ENCODE measurements at regions not wholly inside any gene's neighbourhood (a gene's known extent, or its start where the extent isn't known, plus 50 kb on each side); places are given as distances from the start of the nearest gene placed in this dataset.
"Not testable (repeated sequence)": the region's sequence is repeated elsewhere in the genome, so short reads cannot be mapped to it uniquely, and the experiment has no call there.

DNA sequence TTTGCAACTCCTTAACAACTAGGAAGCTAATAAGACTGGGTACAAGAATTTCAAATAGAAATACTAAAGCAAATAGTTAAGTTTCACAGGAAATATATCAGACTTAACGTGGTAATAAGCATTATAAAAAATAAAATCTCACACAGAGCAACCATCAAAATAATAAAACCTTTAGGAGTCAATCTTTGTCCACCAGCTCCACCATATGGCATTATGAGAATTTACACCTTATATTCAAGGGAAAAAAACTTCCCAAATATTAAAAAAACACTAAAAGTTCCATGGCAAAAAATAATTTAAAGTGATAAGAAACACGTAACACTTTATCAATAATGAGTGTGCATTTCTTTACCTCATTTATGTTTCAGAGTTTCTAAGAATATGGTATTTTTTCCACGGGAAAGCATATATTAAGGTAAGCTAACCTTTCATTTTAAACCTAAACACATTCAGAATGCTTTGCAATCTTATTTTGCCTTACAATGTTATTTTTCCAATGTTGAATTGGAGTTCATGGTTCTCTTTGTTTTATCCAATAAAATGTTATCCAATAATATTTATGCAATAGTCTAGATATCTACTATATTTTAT is 423.2 kb upstream of the SGCG start:
- DNase-seq (ENCODE audit: insufficient read length, low spot score) = no peak
- FAIRE-seq = no peak

DNA sequence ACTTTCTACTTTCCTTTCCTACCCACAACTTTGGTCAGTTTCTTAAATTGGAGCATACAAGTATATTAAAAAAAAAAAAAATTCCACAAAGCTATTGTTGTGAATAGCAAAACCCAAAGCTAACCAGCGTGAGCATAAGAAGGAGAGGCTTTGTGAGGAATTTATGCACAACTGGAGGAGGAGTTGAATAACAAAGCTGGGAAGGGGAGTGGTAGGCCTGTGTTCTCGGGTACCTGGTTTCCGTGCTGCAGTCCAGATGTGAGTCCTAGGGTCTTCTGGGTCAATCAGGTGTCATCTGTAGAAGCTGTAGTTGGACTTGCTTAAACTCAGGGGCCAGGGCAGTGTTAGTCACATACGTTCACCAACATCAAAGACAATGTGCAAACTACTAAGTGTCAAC is 422.5 kb upstream of the SGCG start:
- no peak for FAIRE-seq
- no peak for DNase-seq (ENCODE audit: insufficient read length, low spot score)

DNA sequence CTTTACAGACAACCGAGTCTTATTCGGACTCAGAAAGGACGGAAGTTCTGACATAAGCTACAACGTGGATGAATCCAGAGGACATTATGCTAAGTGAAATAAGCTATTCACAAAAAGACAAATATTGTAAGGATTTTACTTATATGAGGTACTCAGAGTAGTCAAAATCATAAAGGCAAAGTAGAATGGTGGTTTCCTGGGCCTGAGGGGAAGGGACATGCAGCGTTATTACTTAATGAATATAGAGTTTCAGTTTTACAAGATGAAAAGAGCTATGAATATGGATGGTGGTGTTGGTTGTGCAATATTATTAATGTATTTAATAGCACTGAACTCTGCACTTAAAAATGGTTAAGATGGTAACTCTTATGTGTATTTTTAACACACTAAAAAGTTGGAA is 419.1 kb upstream of the SGCG start:
- no peak for FAIRE-seq
- no peak for DNase-seq (ENCODE audit: insufficient read length, low spot score)

DNA sequence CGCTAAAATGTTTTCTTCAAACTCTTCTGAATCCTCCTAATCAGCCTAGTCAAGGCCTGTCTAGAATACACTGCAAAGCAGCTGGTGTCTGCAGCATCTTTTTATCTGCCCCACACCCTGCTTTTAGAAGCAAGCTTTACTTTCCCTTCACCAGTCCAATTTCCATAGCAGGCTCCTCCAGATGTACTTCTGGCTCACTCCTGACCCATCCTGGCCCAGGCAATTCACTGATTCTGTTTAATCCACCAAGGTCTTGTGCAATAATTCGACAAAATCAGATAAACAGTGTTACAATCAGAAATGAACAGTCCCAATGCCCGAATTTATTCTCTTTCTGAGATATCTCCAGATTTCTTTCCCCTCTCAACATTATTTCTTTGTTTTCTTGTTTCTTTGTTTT is 415.2 kb upstream of the SGCG start:
- DNase-seq (ENCODE audit: insufficient read length, low spot score) (no peak), FAIRE-seq (no peak)

DNA sequence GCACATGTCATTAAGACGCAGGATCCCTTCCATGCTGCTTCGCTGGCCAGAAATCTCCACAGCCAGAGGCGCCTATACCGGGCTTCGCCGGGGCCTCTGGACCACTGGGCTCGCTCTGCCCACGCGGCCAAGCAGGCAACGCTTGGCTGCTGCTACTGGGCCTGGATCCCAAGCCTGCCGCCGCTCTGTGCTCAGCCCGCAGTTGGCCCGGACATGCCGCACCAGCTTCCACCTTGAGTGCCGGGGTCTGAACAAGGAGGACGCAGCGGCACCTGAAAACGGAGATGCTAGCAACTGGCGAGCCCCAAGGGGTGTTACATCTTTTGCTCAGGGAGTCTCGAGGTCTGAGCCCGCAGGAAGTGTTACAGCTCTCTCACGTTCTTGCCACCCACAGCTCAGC is 409.9 kb upstream of the SGCG start:
- DNase-seq (ENCODE audit: insufficient read length, low spot score) = no peak
- FAIRE-seq = no peak

DNA sequence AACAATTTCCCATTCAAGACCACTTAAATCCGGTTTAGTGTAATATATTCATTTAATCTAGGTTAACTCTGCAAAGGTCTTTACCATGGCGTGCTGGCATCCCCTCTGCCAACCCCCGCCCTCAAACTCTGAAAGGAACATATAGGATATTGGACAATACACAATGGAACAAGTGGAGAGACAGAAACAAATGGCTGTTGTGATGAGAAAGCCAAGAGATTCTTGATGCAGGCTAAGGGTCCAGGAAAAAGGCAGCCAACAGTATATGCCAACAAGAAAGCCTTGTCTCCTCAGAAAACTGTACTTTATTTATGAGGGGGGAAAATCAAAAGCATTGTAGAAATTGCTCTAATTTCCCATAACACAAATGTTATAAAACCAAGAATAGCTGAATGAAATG is 407.3 kb upstream of the SGCG start:
- FAIRE-seq (no peak), DNase-seq (ENCODE audit: insufficient read length, low spot score) (no peak)

DNA sequence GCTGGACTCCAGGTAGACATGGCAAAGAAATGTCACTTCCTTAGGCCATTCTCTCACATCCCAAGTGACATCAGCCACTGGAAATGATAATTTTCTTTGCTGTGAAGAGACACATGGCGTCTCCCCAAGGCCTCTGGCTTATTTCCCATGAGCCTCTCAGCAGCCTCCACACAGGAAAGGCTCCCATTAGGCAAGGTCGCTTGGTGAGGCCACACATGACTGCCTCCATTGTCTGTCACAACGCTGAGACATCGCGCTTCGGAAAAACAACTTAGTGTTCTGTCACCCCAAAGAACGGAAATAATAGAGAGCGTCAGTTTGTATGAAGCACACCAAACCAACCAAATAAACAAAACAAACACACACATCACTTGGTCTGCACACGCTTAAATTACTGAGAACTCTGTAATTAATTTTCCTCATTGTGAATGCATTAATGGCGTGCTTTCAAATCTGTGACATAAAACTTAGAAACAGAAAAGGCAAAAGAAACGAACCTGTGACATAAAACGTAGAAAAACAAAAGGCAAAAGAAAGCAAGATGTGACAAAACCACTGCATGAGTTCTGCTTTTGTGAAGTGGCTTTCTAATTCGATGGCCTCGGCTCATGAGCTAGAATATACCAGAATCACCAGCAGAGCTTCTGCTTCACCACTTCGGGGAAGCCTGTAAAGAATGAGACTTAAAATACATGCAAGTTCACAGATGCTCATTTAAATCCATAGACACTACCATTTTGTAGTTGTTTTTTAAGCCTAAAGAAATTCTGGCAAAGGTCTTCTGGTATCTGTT is 404.2 kb upstream of the SGCG start:
- FAIRE-seq = no peak
- no peak for DNase-seq (ENCODE audit: insufficient read length, low spot score)

DNA sequence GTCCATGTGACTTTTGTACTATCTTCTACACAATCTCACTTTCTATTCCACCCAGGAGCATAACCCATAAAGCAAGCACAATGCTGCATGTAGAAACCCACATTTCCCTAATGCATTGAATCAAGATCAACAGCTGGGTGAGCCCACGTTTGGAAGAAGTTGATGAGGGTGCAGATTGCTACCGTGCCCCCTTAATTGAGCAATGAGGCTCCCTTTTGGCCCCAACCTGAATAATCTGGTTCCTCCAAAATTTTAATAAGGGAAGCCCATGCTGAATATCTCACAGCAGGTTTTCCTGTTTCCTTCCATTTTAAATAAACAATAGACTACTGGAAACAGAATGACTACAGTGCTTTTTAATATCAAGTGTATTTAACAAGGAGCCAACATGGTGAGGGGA is 403.6 kb upstream of the SGCG start:
- FAIRE-seq (no peak), DNase-seq (ENCODE audit: insufficient read length, low spot score) (no peak)

DNA sequence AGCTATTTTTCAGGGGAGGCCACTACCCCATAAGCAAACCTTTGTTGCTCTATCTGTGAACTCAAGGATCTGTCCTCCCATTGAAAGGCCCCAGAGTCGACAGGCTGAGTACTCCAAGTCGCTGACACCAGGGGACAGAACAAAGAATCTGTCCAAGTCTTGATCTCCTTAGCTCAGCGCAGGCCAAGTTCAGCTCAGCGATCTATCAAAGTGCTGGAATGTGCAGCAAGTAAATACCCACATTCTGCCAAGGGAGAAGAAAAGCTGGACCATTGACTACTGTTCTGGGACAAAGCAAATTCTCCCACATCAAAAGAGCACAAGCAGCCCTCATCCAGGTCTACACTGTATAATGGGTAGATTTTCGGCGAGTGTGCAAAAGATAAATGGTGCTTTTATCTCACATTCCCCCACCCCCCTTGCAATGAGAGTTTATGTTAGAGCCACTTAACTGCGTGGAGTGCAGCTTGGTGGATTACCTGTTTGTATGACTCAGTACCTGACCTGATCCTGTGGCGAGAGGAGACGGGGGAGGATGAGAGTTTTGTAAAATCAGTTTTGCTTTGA is 391.7 kb upstream of the SGCG start:
- no peak for DNase-seq (ENCODE audit: insufficient read length, low spot score)
- no peak for FAIRE-seq

DNA sequence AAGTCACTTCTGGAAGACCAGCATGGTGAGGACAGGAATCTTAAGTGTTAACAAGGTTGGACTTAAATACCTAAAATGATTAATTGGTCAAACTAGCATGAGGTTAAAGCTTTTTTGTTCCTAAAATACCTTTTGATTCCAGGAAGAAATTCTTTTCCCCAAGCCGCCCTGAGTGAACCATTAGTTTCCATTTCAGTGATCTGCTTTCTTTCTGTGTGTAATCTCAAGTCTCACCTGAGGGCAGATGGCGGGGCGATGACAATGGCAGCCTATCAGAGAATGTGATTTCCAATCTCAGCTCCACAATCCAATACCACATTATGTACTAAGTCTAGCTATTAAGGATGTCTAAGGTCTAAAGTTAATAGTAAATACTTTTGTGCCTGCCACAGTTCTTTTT is 390.9 kb upstream of the SGCG start:
- DNase-seq (ENCODE audit: insufficient read length, low spot score) (no peak), FAIRE-seq (no peak)

DNA sequence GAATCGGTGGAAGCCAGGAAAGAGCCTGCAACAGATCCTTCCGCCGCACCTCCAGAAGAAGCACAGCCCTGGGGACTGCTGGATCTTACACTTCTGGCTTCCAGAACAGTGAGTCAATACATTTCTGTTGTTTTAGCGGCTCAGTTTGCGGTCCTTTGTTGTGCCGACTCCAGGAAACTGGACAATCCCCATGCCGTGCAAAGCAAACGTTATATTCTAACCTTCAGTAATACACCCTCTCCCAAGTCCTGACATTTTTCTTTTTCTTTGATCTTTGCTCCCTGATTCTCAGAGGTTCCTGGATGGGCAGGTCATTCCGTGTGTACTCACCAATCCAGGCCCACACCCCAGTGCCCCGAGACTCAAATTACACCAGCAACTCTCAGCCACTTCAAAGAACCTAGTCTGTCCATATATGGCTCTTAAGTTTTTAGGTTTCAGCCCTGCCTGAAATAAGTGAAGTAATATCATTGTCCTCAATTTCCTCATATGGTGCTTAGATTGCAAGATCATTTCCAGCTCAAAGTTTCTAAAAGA is 387.1 kb upstream of the SGCG start:
- DNase-seq (ENCODE audit: insufficient read length, low spot score) (no peak), FAIRE-seq (no peak)

DNA sequence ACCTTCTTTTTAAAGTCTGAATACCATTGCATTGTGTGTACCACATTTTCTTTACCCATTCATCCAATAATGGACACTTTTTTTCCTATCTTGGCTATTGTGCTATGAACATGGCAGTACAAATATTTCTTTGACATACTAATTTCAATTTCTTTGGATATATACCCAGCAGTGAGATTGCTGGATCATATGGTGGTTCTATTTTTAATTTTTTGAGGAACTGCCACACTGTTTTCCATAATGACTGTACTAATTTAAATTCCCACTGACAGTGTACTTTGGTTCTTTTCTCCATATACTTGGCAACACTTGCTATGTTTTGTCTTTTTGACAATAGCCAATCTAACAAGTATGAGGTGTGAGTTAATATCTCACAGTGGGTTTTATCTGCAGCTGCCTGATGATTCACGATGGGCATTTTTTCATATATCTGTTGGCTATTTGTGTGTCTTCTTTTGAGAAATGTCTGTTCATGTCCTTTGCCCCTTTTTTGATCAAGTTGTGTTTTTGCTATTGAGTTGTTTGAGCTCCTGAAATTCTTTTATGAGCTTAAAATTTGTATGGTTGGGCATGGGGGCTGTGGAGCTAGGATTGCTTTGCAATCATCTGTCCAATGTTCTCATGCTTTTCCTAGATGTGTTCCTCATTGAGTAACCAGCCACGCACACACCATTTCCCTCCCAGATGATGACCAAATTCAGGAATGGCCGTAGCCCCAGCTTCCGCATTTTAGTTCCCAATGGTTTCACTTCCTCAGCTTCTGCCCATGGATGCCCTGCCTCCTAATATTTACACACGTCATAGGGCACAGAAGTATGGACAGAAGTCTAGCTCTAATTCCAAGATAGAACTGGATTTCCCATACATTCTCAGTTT is 380.0 kb upstream of the SGCG start:
- no peak for FAIRE-seq

DNA sequence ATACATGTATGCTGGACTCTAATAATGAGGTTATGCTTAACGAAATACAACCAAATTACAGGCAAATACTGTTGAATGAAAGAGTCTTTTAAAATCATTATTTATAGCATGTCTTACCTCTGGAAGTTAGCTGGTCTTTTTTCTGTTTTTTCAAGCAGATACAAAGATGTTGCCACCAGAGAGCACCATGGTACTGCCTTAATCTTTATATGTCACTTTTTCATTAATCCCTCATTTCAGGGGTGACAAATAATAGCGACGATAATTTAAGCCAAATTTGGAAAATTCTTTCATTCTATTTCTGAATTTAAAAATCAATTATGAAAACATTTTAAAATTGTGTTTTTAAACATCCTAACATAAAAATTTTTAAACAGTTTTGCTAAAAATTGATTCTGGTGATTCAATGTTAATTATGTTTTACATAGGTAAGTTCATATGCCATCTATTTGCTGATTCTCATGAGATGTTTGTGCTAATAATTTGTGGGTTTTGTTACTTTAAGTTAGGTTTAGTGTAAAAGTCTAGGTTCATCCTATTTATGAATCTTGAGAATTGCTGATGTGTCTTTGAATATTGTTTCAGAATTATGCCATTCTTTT is 379.3 kb upstream of the SGCG start:
- DNase-seq (ENCODE audit: insufficient read length, low spot score) (no peak), FAIRE-seq (no peak)

More for the DNA sequence above, 380.0 kb upstream of the SGCG start:
- DNase-seq (ENCODE audit: insufficient read length, low spot score) = no peak

DNA sequence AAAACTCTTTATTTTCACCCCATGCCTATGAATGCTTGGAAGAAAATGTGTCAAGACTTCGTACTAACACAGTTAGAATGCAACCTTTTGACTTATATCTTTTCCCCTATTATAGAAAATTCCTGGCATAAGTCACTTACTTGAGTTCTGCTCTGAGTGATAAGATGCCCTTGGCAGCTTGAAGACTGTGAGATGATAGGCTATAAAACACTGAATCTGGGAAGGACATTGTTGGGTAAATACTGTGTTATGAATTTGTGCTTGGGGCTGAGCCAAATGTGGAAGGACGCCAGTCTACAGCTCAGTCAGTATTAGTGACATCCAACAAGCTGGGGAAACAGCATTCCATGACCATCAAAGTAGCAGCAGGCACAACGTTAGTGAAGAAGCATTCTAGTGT is 368.0 kb upstream of the SGCG start:
- DNase-seq (ENCODE audit: insufficient read length, low spot score) (no peak), FAIRE-seq (no peak)

DNA sequence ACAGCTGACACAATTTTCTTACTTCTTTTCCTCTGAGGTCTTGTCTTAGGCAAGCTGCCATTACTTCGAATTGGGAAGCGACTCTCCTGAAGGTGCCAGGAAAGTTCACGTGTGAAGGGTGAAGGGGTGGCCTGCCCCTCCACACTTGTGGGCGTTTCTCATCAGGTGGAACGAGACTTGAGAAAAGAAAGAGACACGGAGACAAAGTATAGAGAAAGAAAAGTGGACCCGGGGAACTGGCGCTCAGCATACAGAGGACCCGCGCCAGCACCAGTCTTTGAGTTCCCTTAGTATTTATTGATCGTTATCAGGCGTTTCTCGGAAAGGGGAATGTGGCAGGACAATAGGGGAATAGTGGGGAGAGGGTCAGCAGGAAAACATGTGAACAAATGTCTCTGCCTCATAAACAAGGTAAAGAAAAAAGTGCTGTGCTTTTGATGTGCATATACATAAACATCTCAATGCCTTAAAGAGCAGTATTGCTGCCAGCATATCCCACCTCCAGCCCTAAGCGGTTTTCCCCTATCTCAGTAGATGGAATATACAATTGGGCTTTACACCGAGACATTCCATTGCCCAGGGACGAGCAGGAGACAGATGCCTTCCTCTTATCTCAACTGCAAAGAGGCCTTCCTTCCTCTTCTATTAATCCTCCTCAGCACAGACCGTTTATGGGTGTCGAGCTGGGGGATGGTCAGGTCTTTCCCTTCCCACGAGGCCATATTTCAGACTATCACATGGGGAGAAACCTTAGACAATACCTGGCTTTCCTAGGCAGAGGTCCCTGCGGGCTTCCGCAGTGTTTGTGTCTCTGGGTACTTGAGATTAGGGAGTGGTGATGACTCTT is 367.0 kb upstream of the SGCG start:
- FAIRE-seq = not testable (repeated sequence)

DNA sequence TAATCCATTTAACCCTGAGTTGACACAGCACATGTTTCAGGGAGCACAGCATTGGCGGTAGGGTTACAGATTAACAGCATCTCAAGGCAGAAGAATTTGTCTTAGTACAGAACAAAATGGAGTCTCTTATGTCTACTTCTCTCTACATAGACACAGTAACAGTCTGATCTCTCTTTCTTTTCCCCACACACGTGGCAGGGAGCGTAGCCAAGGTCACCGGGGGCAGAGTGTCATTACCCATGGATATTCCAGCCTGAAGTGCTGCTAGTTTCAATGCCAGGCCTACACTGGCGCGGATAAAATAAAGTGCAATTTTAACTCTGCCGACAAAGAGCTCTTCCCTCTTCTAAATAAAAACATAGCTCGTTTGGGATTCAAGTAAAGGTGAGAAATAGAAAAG is 366.3 kb upstream of the SGCG start:
- FAIRE-seq; DNase-seq (ENCODE audit: insufficient read length, low spot score): not testable (repeated sequence)

More for the DNA sequence above, 367.0 kb upstream of the SGCG start:
- not testable (repeated sequence) for DNase-seq (ENCODE audit: insufficient read length, low spot score)

DNA sequence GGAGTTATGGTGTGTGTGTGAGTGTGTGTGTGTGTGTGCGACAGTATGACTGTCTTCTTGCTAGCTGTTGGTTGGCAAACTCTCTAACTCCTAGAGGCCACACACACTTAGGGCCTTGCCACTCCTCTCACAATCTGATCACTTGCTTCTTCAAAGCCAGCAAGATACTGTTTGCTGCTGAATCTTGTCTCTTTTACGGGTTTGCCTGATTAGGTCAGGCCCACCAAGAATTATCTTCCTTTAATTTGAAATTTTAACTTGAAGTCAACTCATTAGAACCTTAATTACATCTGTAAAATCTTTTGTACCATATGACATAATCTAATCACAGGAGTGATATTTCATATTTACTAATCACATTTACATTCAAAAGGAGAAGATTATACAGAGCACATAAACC is 359.2 kb upstream of the SGCG start:
- FAIRE-seq (no peak), DNase-seq (ENCODE audit: insufficient read length, low spot score) (no peak)

DNA sequence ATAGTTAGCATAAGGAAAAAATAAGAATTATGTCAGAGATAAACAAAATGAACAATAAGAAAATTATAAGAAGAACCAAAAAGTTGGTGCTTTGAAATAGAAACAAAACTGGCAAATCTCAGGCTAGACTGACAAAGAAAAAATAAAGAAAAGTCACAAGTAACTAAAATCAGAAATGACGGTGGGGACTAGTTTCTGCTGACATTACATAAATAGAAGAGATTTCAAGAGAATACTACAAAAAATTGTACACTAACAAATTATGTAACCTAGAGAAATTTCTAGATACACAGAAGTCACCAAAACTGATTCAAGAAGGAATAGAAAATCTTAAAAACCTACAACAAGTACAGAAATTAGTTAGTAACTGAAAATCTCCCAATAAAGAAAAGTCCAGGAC is 355.6 kb upstream of the SGCG start:
- no peak for FAIRE-seq
- DNase-seq (ENCODE audit: insufficient read length, low spot score) = no peak

DNA sequence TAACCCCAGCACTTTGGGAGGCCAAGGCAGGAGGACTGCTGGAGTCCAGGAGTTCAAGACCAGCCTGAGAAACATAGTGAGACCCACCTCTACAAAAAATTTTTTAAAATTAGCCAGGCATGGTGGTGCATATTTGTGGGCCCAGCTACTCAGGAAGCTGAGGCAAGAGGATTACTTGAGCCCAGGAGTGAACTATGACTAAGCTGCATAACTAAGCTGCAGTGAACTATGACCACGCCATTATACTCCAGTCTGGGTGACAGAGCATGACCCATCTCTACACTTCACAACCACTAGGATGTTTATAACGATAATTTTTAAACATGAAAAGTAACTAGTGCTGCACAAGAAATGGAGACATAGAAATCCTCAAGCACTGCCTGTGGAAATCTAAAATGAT is 352.7 kb upstream of the SGCG start:
- DNase-seq (ENCODE audit: insufficient read length, low spot score) (no peak), FAIRE-seq (no peak)

DNA sequence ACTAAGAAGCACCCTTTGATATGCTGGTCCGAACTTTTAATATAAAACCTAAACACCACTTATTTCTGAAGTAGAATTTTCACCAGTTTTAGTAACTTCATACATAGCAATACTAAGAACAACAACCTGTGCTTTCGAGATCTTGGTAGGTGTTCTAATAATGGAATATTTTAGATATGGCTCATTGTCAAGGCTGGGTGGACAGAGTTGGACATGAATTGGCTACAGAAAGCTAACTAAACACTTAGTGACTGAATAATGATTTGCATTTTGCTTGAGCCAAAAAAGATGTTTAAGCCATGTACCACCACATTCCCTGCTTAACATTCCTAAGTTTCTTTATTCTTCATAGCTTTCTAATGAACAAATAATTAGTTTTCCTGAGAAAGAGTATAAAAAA is 344.3 kb upstream of the SGCG start:
- FAIRE-seq = no peak
- no peak for DNase-seq (ENCODE audit: insufficient read length, low spot score)

All from GM19239 (cell line).